ENCODE measurements at regions not wholly inside any gene's neighbourhood (a gene's known extent, or its start where the extent isn't known, plus 50 kb on each side); places are given as distances from the start of the nearest gene placed in this dataset.
A peak's percentile ranks its signal among the peaks of the same experiment; 100 is the strongest.

GRCh38 chr5:90017239-90017638 lies 392.3 kb downstream of the CETN3 start:
- no peak overlapping the region for H3K27ac ChIP-seq
- WGBS, 2 donors, result 85% methylated on average over 3 of the region's 3 CpGs
- no peak overlapping the region for H3K4me3 ChIP-seq
- peaks cover 0 to 26% (median 12%) of the 10 kb centered on the region in 4 donors for H3K4me1 ChIP-seq
- H3K27me3 ChIP-seq, result no peaks in the 10 kb centered on the region
- intact Hi-C loops (cut with DNase I), result no loop called here
- DNase-seq, result no peak
- no peaks in the 10 kb centered on the region for H3K36me3 ChIP-seq
- H3K9me3 ChIP-seq, result no peaks in the 10 kb centered on the region
- TF ChIP-seq POLR2A (IDR thresholded peaks at IDR 0.05), result no peak
- TF ChIP-seq, protein P1, sequence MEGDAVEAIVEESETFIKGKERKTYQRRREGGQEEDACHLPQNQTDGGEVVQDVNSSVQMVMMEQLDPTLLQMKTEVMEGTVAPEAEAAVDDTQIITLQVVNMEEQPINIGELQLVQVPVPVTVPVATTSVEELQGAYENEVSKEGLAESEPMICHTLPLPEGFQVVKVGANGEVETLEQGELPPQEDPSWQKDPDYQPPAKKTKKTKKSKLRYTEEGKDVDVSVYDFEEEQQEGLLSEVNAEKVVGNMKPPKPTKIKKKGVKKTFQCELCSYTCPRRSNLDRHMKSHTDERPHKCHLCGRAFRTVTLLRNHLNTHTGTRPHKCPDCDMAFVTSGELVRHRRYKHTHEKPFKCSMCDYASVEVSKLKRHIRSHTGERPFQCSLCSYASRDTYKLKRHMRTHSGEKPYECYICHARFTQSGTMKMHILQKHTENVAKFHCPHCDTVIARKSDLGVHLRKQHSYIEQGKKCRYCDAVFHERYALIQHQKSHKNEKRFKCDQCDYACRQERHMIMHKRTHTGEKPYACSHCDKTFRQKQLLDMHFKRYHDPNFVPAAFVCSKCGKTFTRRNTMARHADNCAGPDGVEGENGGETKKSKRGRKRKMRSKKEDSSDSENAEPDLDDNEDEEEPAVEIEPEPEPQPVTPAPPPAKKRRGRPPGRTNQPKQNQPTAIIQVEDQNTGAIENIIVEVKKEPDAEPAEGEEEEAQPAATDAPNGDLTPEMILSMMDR (IDR thresholded peaks at IDR 0.05), result no peak
- no peak for TF ChIP-seq EP300 (IDR thresholded peaks at IDR 0.05)
- TF ChIP-seq POLR2AphosphoS5 (IDR thresholded peaks at IDR 0.05), result no peak

GRCh38 chr5:90015584-90016018 lies 394.0 kb downstream of the CETN3 start:
- Histone ChIP-seq H3K27me3 (no peaks in the 10 kb centered on the region), H3K4me3 (no peak overlapping the region), H3K9me3 (no peaks in the 10 kb centered on the region), H3K27ac (peak overlapping the region in 2 of 4 donors; percentile 12 to 18), H3K36me3 (no peaks in the 10 kb centered on the region), H3K4me1 (peaks cover 0 to 13% (median 11%) of the 10 kb centered on the region in 4 donors)
- TF ChIP-seq, protein P1 (IDR thresholded peaks at IDR 0.05), result no peak
- TF ChIP-seq POLR2AphosphoS5 (IDR thresholded peaks at IDR 0.05) (no peak), POLR2A (IDR thresholded peaks at IDR 0.05) (no peak), EP300 (IDR thresholded peaks at IDR 0.05) (no peak)
- 49 to 80% methylated on average over 3 of the region's 3 CpGs for WGBS, 2 donors
- intact Hi-C loops (cut with DNase I), result no loop called here
- no peak for DNase-seq

DNA sequence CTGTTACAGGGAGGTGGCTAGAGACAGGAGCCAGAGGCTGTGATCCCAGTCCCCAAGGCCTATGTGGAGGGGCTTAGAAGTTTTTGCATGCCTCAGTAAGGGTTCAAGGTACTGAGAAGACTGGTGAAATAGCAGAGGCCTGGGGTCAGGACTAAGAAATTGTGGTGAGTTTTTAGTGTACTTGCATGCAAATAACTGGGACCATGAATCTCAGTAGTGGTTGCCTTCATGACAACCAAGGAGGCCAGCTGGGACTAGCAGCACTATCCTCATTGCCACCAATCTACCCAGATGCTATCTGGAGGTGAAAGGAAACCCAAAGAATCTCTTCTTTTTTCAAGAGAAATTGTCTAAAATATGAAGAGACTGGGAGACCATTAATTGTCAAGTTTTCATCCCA lies 395.1 kb downstream of the CETN3 start:
- H3K4me3 ChIP-seq, result no peak overlapping the region

DNA sequence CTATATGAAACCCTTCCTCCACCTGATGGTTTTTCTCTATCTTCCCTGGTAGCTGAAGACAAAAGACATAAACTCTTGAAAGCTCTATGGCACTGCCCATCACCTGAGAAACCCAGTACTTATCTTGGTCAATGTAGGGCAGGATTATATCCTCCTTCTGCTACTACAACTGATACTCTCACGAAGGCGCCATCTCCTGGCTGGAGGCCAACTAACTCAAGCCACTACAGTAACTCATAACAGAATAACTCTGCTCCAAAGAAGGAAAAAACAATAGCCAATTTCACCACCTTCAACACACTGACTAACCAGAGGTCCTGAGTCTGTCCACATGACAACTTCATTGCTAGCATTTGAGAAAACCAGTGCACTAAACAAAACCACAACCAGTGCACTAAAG lies 409.2 kb downstream of the CETN3 start:
- H3K36me3 ChIP-seq, result no peaks in the 10 kb centered on the region
- DNase-seq, result no peak
- no peaks in the 10 kb centered on the region for H3K9me3 ChIP-seq
- H3K27ac ChIP-seq, result no peak overlapping the region
- TF ChIP-seq EP300 (IDR thresholded peaks at IDR 0.05), result no peak
- no peak for TF ChIP-seq POLR2A (IDR thresholded peaks at IDR 0.05)
- no peak for TF ChIP-seq POLR2AphosphoS5 (IDR thresholded peaks at IDR 0.05)
- TF ChIP-seq, protein P1 (IDR thresholded peaks at IDR 0.05), result no peak
- no peak overlapping the region for H3K4me3 ChIP-seq
- WGBS, 2 donors, result 90 to 91% methylated on average over 2 of the region's 2 CpGs
- intact Hi-C loops (cut with DNase I), result no loop called here
- no peaks in the 10 kb centered on the region for H3K4me1 ChIP-seq
- no peaks in the 10 kb centered on the region for H3K27me3 ChIP-seq

More for the DNA sequence above, 395.1 kb downstream of the CETN3 start:
- H3K4me1 ChIP-seq, result peaks cover 0 to 13% (median 11%) of the 10 kb centered on the region in 4 donors
- no peaks in the 10 kb centered on the region for H3K27me3 ChIP-seq
- intact Hi-C loops (cut with DNase I), result no loop called here
- H3K27ac ChIP-seq, result no peak overlapping the region
- no peak for DNase-seq
- TF ChIP-seq, protein P1 (IDR thresholded peaks at IDR 0.05), result no peak
- TF ChIP-seq POLR2A (IDR thresholded peaks at IDR 0.05), result no peak
- no peak for TF ChIP-seq POLR2AphosphoS5 (IDR thresholded peaks at IDR 0.05)
- no peak for TF ChIP-seq EP300 (IDR thresholded peaks at IDR 0.05)
- H3K9me3 ChIP-seq, result no peaks in the 10 kb centered on the region
- H3K36me3 ChIP-seq, result no peaks in the 10 kb centered on the region
